ENCODE measurements at regions not wholly inside any gene's neighbourhood (a gene's known extent, or its start where the extent isn't known, plus 50 kb on each side); places are given as distances from the start of the nearest gene placed in this dataset.
"Not testable (repeated sequence)": the region's sequence is repeated elsewhere in the genome, so short reads cannot be mapped to it uniquely, and the experiment has no call there.

- H3K27ac ChIP-seq (ENCODE audit: low read depth, low read length), result no peak overlapping the region
- no peaks in the 10 kb centered on the region for H3K4me1 ChIP-seq (ENCODE audit: control insufficient read depth, insufficient read depth, low read length)
- no peak overlapping the region for H3K9ac ChIP-seq (ENCODE audit: low read depth, low read length)
- no peaks in the 10 kb centered on the region for H3K9me3 ChIP-seq (ENCODE audit: control insufficient read depth, insufficient read depth, low read length)
- H3K4me3 ChIP-seq (ENCODE audit: low read depth, low read length), result no peak overlapping the region
- no peaks in the 10 kb centered on the region for H3K27me3 ChIP-seq (ENCODE audit: control insufficient read depth, insufficient read depth, low read length)
- H3K36me3 ChIP-seq (ENCODE audit: control insufficient read depth, insufficient read depth, low read length), result no peaks in the 10 kb centered on the region
These were observed 253.8 kb downstream of the FAM43A start for GRCh38 chr3:194939532-194939909.

DNA sequence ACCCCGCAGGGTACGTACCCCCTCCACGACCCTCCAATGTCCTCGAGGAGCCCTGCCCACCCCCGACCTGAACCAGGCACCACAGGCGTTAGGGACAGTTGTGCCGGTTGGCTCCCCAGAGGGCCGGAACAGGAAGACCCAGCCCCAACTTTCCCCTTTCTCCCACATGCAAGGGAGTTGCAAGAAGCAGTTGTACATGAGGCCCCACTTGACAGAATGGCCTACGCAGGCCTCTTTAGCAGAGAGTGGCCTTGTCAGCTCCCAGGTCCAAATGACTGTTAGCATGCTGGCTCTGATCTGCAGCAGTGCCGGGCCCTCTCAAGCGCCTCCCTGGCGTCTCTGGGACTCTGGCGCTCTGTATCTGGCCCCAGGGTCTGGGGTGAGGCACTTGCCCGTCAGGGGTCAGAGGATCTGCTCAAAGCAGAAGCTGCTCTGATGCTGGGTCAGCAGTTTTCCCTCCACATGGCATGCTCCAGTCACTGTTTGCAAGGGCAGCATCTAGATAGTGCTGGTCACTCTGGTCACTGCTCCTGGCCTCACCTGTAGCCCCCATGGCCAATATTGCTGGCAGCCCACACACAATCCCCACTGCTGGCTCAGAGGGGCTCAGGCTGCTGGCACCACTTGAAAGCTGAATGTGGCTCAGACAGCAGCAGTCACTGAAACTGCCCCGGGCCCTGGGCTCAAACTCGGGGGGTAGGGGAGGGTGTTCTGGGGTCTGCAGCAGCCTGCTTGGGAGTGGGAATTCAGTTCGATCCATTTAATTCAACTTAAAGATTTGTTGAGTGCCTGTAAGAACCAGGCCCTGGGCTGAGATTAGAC, 254.5 kb downstream of the FAM43A start:
- H3K27me3 ChIP-seq (ENCODE audit: control insufficient read depth, insufficient read depth, low read length), result no peaks in the 10 kb centered on the region
- H3K9me3 ChIP-seq (ENCODE audit: control insufficient read depth, insufficient read depth, low read length), result no peaks in the 10 kb centered on the region
- no peak overlapping the region for H3K9ac ChIP-seq (ENCODE audit: low read depth, low read length)
- H3K4me3 ChIP-seq (ENCODE audit: low read depth, low read length), result no peak overlapping the region
- H3K4me1 ChIP-seq (ENCODE audit: control insufficient read depth, insufficient read depth, low read length), result no peaks in the 10 kb centered on the region
- H3K36me3 ChIP-seq (ENCODE audit: control insufficient read depth, insufficient read depth, low read length), result no peaks in the 10 kb centered on the region
- no peak overlapping the region for H3K27ac ChIP-seq (ENCODE audit: low read depth, low read length)

GRCh38 chr3:194941360-194941955, 255.8 kb downstream of the FAM43A start:
- Histone ChIP-seq H3K27ac (ENCODE audit: low read depth, low read length) (no peak overlapping the region), H3K4me1 (ENCODE audit: control insufficient read depth, insufficient read depth, low read length) (no peaks in the 10 kb centered on the region), H3K9me3 (ENCODE audit: control insufficient read depth, insufficient read depth, low read length) (no peaks in the 10 kb centered on the region), H3K27me3 (ENCODE audit: control insufficient read depth, insufficient read depth, low read length) (no peaks in the 10 kb centered on the region), H3K36me3 (ENCODE audit: control insufficient read depth, insufficient read depth, low read length) (no peaks in the 10 kb centered on the region), H3K9ac (ENCODE audit: low read depth, low read length) (no peak overlapping the region), H3K4me3 (ENCODE audit: low read depth, low read length) (no peak overlapping the region)

DNA sequence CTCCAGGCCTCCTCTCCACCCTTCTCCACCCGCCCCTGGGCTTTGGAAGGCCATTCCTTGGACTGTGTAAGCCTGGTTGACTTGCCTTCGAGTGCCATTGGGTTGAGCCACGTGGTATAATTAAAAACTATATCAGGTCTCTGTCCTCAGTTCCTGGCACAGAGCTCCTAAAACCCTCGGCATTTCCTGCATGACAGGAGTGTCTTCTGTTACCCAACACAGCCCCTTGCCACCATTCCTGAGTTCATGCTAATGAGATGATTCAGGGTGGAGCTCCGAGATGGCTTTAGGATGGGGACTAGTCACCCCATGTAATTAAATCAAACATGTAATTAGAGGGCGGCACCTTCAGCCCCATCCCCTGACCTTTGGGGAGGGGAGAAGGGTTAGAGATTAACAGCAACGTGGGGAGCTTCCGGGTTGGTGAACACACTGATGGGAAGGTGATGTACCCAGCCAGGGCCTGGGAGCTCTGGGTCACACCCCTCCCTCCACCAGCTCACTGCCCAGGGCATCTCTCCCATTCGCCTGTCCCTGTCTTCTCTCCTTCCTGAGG, 256.4 kb downstream of the FAM43A start:
- Histone ChIP-seq H3K27ac (ENCODE audit: low read depth, low read length) (no peak overlapping the region), H3K4me3 (ENCODE audit: low read depth, low read length) (no peak overlapping the region), H3K36me3 (ENCODE audit: control insufficient read depth, insufficient read depth, low read length) (no peaks in the 10 kb centered on the region), H3K4me1 (ENCODE audit: control insufficient read depth, insufficient read depth, low read length) (no peaks in the 10 kb centered on the region), H3K9me3 (ENCODE audit: control insufficient read depth, insufficient read depth, low read length) (no peaks in the 10 kb centered on the region), H3K27me3 (ENCODE audit: control insufficient read depth, insufficient read depth, low read length) (no peaks in the 10 kb centered on the region), H3K9ac (ENCODE audit: low read depth, low read length) (no peak overlapping the region)

GRCh38 chr3:194944526-194944925, 258.8 kb downstream of the FAM43A start:
- Histone ChIP-seq H3K27ac (ENCODE audit: low read depth, low read length) (no peak overlapping the region), H3K36me3 (ENCODE audit: control insufficient read depth, insufficient read depth, low read length) (no peaks in the 10 kb centered on the region), H3K4me3 (ENCODE audit: low read depth, low read length) (no peak overlapping the region), H3K9me3 (ENCODE audit: control insufficient read depth, insufficient read depth, low read length) (no peaks in the 10 kb centered on the region), H3K4me1 (ENCODE audit: control insufficient read depth, insufficient read depth, low read length) (no peaks in the 10 kb centered on the region), H3K27me3 (ENCODE audit: control insufficient read depth, insufficient read depth, low read length) (no peaks in the 10 kb centered on the region), H3K9ac (ENCODE audit: low read depth, low read length) (no peak overlapping the region)

GRCh38 chr3:194945508-194945907, 259.8 kb downstream of the FAM43A start:
- Histone ChIP-seq H3K9me3 (ENCODE audit: control insufficient read depth, insufficient read depth, low read length) (no peaks in the 10 kb centered on the region), H3K4me1 (ENCODE audit: control insufficient read depth, insufficient read depth, low read length) (no peaks in the 10 kb centered on the region), H3K9ac (ENCODE audit: low read depth, low read length) (no peak overlapping the region), H3K4me3 (ENCODE audit: low read depth, low read length) (no peak overlapping the region), H3K27me3 (ENCODE audit: control insufficient read depth, insufficient read depth, low read length) (no peaks in the 10 kb centered on the region), H3K27ac (ENCODE audit: low read depth, low read length) (no peak overlapping the region), H3K36me3 (ENCODE audit: control insufficient read depth, insufficient read depth, low read length) (no peaks in the 10 kb centered on the region)

DNA sequence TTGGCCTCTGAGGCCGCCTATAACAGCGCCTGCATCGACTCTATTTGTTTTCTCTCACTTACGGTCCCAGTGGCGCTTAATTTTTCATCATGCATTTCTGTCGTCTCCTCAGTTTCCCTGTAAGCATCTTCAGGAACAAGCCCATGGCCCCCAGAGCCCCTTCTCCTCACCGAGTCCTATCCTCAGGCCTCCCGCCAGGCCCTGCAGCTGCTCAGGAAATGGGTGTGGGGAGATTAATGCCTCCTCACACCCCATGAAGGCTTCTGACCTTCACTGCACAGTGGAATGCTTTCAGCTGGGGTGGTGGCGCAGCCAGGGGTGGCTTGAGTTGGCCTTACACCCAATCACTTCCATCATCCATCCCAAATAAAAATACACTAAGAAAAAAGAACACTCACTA, 260.4 kb downstream of the FAM43A start:
- Histone ChIP-seq H3K36me3 (ENCODE audit: control insufficient read depth, insufficient read depth, low read length) (no peaks in the 10 kb centered on the region), H3K9me3 (ENCODE audit: control insufficient read depth, insufficient read depth, low read length) (no peaks in the 10 kb centered on the region), H3K27me3 (ENCODE audit: control insufficient read depth, insufficient read depth, low read length) (no peaks in the 10 kb centered on the region), H3K4me3 (ENCODE audit: low read depth, low read length) (no peak overlapping the region), H3K27ac (ENCODE audit: low read depth, low read length) (no peak overlapping the region), H3K4me1 (ENCODE audit: control insufficient read depth, insufficient read depth, low read length) (no peaks in the 10 kb centered on the region), H3K9ac (ENCODE audit: low read depth, low read length) (no peak overlapping the region)

DNA sequence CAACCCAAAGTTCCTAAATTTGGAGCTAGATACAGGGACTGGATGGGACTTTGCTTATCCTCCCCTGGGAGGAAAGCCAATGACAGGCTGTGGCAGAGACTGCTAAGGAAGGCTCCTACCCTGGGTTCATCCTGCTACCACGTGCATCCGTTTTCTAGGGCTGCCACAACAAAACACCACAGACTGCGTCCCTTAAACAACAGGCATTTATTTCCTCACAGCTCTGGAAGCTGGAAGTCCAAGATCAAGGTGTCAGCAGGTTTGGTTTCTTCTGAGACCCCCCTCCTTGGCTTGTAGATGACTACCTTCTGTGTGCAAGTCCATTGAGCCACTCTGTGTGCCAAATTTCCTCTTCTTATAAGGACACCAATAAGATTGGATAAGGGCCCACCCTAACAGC, 263.9 kb downstream of the FAM43A start:
- no peak overlapping the region for H3K9ac ChIP-seq (ENCODE audit: low read depth, low read length)

GRCh38 chr3:194950906-194951628, 265.4 kb downstream of the FAM43A start:
- H3K4me3 ChIP-seq (ENCODE audit: low read depth, low read length), result no peak overlapping the region
- no peak overlapping the region for H3K9ac ChIP-seq (ENCODE audit: low read depth, low read length)
- no peaks in the 10 kb centered on the region; the same call in 1 of the 2 replicates for H3K4me1 ChIP-seq (ENCODE audit: control insufficient read depth, insufficient read depth, low read length)
- no peaks in the 10 kb centered on the region for H3K27me3 ChIP-seq (ENCODE audit: control insufficient read depth, insufficient read depth, low read length)
- no peaks in the 10 kb centered on the region for H3K9me3 ChIP-seq (ENCODE audit: control insufficient read depth, insufficient read depth, low read length)
- no peaks in the 10 kb centered on the region for H3K36me3 ChIP-seq (ENCODE audit: control insufficient read depth, insufficient read depth, low read length)
- no peak overlapping the region for H3K27ac ChIP-seq (ENCODE audit: low read depth, low read length)

More for the DNA sequence above, 263.9 kb downstream of the FAM43A start:
- H3K27ac ChIP-seq (ENCODE audit: low read depth, low read length), result no peak overlapping the region
- H3K36me3 ChIP-seq (ENCODE audit: control insufficient read depth, insufficient read depth, low read length), result no peaks in the 10 kb centered on the region
- H3K4me1 ChIP-seq (ENCODE audit: control insufficient read depth, insufficient read depth, low read length), result no peaks in the 10 kb centered on the region; the same call in 1 of the 2 replicates
- no peaks in the 10 kb centered on the region for H3K27me3 ChIP-seq (ENCODE audit: control insufficient read depth, insufficient read depth, low read length)
- H3K9me3 ChIP-seq (ENCODE audit: control insufficient read depth, insufficient read depth, low read length), result no peaks in the 10 kb centered on the region
- no peak overlapping the region for H3K4me3 ChIP-seq (ENCODE audit: low read depth, low read length)

DNA sequence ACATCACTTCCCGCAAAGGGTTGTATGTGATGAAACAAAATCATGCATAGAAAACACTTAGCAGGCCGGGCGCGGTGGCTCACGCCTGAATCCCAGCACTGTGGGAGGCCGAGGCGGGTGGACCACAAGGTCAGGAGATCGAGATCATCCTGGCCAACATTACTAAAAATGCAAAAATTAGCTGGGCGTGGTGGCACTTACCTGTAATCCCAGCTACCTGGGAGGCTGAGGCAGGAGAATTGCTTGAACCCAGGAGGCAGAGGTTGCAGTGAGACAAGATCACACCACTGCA, 265.9 kb downstream of the FAM43A start:
- not testable (repeated sequence) for H3K27ac ChIP-seq (ENCODE audit: low read depth, low read length); H3K9ac ChIP-seq (ENCODE audit: low read depth, low read length); H3K4me1 ChIP-seq (ENCODE audit: control insufficient read depth, insufficient read depth, low read length); H3K4me3 ChIP-seq (ENCODE audit: low read depth, low read length); H3K27me3 ChIP-seq (ENCODE audit: control insufficient read depth, insufficient read depth, low read length); H3K9me3 ChIP-seq (ENCODE audit: control insufficient read depth, insufficient read depth, low read length); H3K36me3 ChIP-seq (ENCODE audit: control insufficient read depth, insufficient read depth, low read length)
